A204.1 (cell line): ENCODE measurements at regions not wholly inside any gene's neighbourhood (a gene's known extent, or its start where the extent isn't known, plus 50 kb on each side); places are given as distances from the start of the nearest gene placed in this dataset.

Source experiments
- FAIRE-seq: peaks from 2 replicates; lab custom pipeline; 2012; peaks lifted over from hg19 to GRCh38; lab: Jason Lieb, UNC

GRCh38 chr6:47360388-47360787, 50.7 kb upstream of the TNFRSF21 start:
- no peak for FAIRE-seq

- no peak for FAIRE-seq
Observed at GRCh38 chr6:47362857-47363461, 53.3 kb upstream of the TNFRSF21 start.

GRCh38 chr6:47363736-47364135, 54.0 kb upstream of the TNFRSF21 start:
- FAIRE-seq: no peak

DNA sequence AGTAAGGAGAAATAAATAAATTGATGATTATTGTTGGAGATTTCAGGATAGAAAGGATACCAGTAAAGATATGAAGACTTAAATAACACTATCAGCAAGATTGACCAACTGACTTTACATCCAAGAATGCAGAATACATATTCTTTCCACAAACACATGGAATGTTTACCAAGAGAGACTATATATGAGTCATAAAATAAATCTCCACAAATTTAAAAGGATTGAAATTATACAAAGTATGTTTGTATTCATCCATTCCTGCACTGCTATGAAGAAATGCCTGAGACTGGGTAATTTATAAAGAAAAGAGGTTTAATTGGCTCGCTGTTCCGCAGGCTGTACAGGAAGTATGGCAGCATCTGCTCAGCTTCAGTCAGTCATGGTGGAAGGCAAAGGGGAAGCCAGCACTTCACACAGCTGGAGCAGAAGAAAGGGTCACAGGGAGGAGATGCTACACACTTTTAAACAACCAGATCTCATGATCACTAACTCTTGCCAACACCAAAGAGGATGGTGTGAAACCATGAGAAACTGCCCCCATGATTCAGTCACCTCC, 56.7 kb upstream of the TNFRSF21 start:
- FAIRE-seq: no peak

GRCh38 chr6:47371139-47371869, 61.6 kb upstream of the TNFRSF21 start:
- no peak for FAIRE-seq

DNA sequence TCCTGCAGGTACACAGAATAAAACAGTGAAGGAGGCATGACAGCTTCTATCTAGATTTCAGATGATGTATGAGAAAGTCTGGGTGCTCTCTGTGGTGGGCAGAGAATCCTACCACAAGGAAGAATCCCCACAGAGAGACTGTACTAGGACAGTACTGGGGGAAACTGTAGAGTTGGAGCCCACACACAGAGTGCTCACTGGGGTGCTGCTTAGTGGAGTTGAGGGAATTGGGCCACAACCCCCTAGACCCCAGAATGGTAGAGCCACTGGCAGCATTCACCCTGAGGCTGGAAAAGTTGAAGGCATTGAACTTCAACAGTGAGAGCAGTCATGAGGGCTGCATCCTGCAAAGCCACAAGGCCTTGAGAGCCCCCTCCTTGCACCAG, 62.2 kb upstream of the TNFRSF21 start:
- no peak for FAIRE-seq

- FAIRE-seq: no peak
Observed at GRCh38 chr6:47372318-47372717, 62.6 kb upstream of the TNFRSF21 start.

- no peak for FAIRE-seq
Observed at GRCh38 chr6:47375426-47375825, 65.7 kb upstream of the TNFRSF21 start.

- no peak for FAIRE-seq
Observed at GRCh38 chr6:47376930-47377329, 67.2 kb upstream of the TNFRSF21 start.

DNA sequence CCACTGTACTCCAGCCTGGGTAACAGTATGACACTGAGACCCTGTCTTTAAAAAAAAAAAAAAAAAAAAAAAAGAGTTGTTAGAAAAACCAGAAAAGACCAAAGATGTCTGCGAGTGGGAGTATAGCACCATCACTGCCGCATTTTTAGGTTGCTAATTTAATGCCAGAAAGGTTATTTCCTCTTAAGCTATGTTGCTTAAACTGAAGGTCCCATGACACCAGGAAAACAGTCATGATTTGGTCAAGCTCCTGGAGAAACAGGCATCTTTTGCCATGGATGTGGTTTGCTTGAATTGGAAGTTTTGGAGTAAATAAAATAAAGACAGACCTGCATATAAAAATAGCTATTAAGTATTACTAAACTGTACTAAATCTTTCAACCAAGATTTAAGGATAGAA, 68.3 kb upstream of the TNFRSF21 start:
- no peak for FAIRE-seq

- FAIRE-seq: no peak
Observed at GRCh38 chr6:47379328-47379727, 69.6 kb upstream of the TNFRSF21 start.

DNA sequence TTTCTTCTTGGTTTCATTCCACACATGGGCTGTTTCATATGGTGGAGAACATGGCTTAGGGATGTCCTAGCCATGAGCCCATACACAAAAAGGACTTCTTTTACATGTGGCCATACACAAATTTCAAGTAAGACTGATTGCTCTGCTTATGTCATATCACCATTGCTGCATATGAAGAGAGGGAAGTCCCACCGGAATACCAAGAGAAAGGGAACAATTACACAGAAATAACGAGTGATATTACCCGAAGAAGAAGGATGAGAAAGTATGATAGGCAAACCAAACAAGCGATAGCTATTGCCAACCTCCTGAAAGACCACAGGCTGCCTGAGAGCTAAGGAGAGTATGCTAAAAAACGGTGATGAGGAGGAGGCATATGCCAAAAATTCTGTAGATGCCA, 70.5 kb upstream of the TNFRSF21 start:
- no peak for FAIRE-seq

DNA sequence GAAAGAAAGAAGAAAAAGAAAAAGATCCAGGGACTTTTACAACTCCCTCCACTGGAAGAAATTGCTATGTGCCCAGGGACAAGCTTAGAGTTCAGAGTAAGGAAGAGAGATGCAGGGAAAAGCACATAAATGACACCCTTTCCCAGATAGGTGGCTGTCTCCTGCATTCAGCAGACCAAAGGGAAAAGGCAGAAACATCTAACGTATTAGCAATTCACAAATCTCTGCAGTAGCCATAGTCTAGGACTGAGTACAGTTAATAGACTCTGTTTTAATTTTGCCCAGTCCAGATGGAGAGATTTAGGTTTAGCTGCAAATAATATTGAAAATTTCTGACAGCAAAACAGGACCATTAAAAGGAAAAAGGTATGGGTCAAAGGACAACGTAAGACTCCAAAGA, 71.3 kb upstream of the TNFRSF21 start:
- FAIRE-seq: no peak

DNA sequence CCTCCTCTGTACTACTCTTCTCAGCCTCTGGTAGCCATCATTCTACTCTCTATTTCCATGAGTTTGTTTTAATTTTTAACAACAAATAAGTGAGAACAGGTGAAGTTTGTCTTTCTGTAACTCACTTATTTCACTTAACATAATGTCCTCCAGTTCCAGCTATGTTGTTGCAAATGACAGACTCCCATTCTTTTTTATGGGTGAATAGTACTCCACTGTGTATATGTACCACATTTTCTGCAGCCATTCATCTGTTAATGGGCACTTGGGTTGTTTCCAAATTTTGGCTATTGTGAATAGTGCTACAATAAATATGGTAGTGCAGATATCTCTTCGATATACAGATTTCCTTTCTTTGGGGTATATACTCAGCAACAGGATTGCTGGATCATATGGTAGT, 73.7 kb upstream of the TNFRSF21 start:
- no peak for FAIRE-seq

DNA sequence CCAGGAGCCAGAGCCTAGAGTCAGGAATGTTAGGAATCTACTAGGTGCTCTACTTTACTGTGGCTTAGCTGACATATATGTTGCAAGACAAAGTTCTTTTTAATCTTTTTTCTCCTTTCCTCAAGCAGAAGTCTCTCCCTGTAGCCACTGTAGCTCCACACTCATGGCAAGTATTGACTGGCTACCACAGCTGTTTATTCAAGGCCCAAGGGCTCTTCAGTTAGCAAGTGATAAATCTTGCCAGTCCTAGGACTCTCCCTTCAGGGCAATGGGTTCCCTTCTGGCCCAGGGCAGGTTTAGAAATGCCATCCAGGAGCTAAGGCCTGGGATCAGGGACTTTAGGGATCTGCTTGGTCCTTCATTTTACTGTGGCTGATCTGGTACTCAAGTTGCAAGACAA, 82.0 kb upstream of the TNFRSF21 start:
- FAIRE-seq: no peak

DNA sequence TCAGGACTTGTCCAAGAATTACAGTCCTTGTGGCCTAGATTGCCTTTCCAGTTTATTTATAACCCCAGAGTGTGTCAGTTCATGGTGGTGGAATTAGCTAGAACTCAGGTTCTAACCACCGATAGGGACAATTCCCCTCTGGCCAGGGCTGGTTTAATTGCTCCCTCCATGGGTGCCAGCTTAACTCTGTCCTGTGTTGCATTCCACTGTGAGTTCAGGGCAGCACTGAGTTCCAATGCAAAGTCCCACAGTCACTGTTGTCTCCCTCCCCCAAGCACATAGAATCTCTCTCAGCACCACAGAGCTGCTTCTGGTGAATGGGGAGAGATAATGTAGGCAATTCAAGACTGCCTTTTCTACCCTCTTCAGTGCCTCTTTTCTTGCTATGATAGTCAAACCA, 82.5 kb upstream of the TNFRSF21 start:
- no peak for FAIRE-seq

- no peak for FAIRE-seq
Observed at GRCh38 chr6:47396401-47397069, 81.1 kb upstream of the CD2AP start.

DNA sequence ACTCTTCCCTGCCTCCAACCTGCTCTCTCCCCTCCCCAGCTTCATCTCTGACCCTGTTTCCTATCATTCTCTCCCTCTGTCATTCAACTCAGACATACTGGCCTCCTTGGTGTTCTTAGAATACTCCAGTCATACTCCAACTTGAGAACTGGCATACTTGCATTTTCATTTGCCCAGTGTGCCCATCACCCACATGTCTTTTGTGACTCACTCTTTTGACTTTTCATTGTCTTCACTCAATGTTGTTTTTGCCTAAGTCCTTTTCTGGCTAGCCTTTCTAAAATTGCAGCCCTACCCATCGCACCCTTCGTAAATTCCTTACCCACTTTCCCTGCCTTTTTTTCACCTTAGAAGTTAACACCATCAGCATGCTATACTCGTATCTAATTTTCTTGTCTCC, 77.0 kb upstream of the CD2AP start:
- no peak for FAIRE-seq

DNA sequence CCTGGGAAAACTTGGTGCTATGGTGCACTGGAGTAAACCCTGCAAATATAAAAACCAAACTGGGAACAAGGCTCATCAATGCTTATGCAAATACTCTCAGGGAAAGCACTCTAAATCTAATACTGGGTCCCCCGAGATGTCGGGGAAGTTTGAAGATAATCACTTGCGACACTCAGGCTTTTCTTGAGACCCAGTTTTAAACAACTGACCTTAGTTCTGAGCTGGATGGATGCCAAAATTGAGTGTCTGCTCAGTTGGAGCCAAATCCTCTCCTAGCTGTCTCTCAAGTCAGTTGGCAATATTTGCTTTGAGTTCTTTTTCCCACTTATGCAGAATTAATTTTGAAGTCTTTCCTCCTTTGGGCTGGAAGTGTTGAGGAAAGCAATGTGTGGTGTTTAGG, 75.5 kb upstream of the CD2AP start:
- no peak for FAIRE-seq

DNA sequence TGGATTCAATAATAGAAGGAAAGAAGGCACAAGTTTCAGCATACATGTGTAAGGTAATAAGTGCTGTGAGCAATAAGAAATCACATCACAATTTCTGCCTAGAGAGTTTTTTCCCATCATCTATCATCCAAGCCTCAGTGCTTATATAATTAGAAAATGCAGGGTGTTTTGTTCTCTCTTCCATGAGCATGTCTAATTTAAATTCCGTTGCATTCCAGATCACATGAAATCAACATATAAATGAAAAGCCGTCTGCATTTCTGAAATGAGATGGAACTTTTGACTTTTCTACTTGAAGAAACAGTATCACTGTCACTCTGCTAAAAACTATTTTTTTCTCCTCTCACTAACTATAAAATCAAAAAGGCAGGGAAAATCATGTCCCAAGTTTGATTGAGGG, 74.5 kb upstream of the CD2AP start:
- FAIRE-seq: no peak

- FAIRE-seq: no peak
Observed at GRCh38 chr6:47403801-47404200, 73.8 kb upstream of the CD2AP start.

- no peak for FAIRE-seq
Observed at GRCh38 chr6:47404435-47404834, 73.2 kb upstream of the CD2AP start.

DNA sequence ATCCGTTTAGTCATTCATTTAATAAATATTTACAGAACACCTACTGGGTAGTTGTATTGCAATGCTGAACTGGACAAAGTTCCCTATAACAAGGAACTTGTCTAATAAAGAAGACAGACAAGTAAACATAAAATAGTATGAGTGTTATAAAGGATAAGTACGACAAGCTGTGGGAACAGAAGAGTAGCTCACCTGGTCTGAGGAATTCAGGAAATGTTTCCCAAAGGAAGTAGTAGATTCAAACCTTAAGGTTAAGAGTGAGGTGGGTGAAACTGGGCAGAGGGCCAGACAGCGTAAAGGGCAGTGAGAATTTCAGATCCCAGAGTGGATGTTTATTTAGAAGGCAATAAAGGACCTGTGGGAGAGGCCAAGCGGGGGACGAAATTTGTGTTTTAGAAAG, 72.3 kb upstream of the CD2AP start:
- FAIRE-seq: no peak
